ENCODE measurements at regions not wholly inside any gene's neighbourhood (a gene's known extent, or its start where the extent isn't known, plus 50 kb on each side); places are given as distances from the start of the nearest gene placed in this dataset.

DNA sequence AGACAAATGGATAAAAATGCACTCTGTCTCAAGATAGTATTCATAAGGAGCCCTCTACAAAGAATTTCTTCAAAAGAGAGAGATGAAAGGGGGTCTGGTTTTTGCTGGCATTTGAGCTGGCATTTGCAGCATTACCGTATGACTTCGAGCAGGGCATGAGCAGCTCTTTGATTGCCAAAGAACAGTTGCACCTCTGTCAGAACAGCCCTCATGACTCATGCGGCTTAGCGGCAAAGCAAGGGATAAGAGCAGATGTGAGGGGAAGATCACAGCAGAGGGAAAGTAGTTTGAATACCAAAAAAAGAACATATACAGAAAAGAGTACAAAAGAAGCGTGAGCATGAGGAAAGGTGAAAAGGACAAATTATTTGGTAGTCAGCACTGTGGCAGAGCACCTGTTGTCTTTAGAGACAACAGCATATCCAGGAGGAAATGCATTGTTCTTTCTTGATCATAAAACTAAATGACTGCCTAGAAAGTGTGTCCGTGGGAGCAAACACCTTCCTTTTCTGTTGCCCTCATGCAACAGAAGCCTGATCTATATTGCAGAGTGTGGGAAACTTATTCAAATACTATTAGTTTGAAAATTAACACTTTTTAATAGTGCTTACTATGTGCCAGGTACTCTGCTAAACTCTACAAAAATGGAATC is 80.5 kb upstream of the SLC24A5 start:
- DNase-seq (ENCODE audit: low read depth, low spot score): no peak

- no peak for DNase-seq (ENCODE audit: low read depth, low spot score)
Measured at GRCh38 chr15:48041454-48041853, 79.3 kb upstream of the SLC24A5 start.

DNA sequence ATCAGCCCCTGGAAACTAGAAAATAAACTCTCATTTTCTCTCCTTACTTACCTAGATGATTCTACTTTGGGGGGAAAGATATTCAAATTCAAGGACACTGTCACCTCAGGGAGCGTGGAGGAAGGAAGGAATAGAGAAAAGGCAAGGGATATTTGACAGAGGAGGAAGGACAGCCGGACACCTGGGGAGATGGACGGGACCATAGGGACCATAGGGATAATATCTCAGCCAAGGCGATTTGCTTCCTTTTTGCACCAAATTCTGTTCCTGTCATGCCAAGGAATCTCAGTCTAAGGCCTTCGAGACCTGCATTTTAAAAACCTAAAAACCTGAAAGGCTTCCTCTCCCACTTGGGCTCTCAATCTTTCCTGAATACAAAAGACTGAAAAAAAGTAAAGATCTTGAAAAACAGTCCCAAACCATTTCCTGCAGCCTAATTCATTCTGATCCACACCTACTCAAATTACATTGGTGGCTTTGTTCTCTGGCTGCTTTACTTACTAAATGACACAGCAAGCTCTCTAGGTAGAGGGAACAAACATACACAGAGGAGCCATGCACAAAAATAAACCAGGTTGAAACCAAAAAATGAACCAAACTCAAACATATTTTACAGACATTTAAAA is 73.9 kb upstream of the SLC24A5 start:
- DNase-seq (ENCODE audit: low read depth, low spot score): no peak

DNA sequence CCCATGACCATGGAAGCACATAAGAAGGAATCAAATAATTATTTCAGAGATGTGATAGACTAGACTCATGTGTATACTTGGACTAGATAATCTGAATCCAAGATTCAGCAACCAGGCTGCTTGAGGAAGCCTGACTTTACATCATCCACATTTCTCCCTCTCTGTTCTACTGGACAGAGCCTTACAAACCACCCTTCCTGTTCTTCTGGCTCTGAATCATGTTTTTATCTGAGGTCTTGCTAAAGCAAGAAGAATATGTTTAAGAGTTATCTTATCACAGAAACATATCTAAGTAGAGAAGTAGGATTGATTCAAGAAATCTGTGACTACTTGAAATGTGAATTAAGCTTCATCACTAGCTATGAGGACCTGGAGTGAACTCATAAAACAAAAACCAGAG is 71.1 kb upstream of the SLC24A5 start:
- no peak for DNase-seq (ENCODE audit: low read depth, low spot score)

DNA sequence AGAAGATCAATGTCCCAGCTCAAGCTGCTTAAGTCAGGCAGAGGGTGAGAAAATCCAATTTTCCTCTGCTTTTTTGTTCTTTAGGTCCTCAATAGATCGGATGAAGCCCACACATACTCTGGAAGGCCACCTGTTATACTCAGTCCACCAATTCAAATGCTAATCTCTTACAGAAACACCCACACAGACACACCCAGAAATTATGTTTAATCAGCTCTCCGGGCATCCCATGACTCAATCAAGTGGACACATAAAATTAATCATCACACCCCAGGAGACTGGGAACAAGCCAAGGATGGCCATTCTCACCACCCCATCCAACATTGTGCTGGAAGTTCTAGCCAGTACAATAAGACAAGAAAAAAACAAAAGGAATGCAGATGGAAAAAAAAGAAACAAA is 67.8 kb upstream of the SLC24A5 start:
- no peak for DNase-seq (ENCODE audit: low read depth, low spot score)

DNA sequence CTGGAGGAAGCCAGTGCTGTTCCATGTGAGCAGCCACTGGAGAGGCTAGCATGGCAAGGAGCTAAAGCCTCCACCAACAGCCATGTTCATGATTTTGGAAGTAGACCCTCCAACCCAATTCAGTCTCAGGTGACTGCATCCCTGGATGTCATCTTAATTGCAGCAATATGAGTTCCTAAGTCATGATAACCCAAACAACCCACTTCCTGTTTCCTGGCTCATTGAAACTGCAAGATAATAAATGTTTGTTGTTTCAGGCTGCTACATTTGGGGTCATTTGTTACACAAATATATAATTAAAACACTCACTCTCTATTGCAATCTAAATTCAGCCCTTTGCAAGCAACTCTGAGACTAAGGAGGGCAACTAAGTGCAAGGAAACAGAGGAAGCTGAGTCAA is 62.4 kb upstream of the SLC24A5 start:
- no peak for DNase-seq (ENCODE audit: low read depth, low spot score)

GRCh38 chr15:48059791-48060190 is 61.0 kb upstream of the SLC24A5 start:
- DNase-seq (ENCODE audit: low read depth, low spot score): no peak

- no peak for DNase-seq (ENCODE audit: low read depth, low spot score)
Measured at GRCh38 chr15:48060396-48060795, 60.4 kb upstream of the SLC24A5 start.

GRCh38 chr15:48061605-48062004 is 59.2 kb upstream of the SLC24A5 start:
- no peak for DNase-seq (ENCODE audit: low read depth, low spot score)

DNA sequence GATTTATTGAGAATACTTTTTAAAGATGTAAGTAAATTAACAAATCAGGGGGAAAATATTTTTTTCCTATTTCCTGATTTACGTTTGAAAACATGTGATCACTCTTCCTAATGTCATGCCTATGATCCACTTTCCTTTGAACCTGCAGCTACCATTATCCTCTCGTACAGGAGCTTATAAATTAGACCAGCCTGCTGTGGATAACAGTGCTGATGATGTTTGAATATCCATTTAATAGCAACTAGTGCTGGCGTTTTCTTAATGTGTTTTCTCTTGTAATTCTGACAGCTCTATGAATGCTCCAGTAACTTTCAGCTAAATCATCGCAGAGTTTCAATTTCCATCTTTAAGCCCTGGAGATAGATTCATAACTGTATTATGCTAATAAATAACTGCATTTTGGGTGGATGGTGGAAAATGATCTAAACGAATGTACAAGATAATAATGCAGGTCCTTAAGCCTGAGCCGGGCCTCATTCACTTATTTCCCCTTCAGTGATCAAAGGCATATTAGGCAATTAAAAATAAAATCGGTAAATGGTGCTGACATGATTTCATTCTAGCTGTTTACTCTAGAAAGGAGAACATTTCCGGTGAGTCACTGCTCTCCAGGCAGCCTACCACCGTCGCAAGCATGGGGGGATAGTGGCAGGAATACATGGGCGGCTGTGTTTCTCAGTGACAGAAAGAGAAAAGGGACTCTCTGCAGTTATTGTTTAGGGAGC is 58.5 kb upstream of the SLC24A5 start:
- no peak for DNase-seq (ENCODE audit: low read depth, low spot score)

DNA sequence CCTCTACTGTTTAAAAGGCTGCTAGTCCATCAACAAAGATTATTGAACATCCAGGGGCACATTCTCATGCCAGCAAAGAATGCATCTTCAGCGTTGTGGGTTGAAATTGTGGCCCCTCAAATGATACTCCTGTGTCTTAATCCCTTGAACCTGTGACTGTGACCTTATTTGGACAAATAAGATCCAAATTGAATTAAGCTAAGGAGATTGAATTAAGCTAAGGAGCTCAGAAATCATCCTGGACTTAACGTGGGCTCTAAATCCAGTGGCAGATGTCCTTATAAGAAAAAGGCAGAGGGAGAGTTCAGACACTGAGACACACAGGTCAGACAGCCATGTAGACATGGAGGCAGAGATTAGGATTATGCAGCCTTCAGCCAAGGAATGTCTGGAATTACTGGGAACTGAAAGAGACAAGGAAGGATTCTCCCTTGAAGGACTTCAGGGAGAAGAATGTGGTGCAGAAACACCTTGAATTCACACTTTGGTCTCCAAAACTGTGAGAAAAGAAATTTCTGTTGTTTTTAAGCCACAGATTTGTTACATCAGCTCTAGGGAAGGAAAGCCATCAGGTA is 57.3 kb upstream of the SLC24A5 start:
- DNase-seq (ENCODE audit: low read depth, low spot score): no peak

DNA sequence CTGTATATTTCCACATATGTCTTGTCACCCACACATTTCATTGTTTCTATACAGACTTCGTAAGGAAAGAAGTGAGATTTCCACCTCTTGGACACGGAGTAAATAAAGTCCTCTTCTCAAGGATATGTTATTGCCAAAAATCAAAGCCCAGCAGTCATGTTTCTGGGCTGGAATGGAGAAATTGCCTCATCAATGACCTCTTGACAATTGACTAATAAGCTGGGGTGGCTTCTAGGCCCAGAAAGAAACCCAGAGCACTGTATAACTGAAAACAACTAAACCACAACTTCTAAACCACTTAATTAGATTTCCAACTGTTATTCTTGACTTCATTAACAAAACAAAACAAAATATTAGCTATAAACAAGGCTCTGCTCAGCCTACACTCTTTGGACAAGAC is 56.4 kb upstream of the SLC24A5 start:
- DNase-seq (ENCODE audit: low read depth, low spot score): no peak

DNA sequence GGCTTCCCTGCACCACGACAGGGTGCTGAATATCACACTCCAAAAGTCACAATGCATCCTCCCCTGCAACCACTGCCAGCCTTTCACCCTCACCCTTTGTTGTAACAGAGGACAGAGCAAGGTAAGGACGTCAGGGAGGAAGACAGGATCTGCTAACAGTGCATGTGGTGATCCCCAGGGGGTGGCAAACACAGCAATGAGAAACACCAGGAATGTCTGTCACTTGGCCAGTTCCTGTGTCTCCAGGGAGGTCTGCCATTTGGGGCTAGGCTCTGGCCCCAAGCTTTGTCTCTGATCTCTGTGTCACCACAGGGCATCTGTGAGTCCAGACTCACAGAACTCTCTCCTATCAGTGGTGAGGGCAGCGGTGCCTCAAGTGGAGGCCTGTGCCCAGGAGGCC is 54.3 kb upstream of the SLC24A5 start:
- no peak for DNase-seq (ENCODE audit: low read depth, low spot score)

Data from pulmonary artery endothelial cell (primary cell).